Stimulated activated CD8-positive, alpha-beta memory T cell treated with anti-CD3 and anti-CD28 coated beads, Interleukin-7, amount 100 ng/mL, for 24 hours (primary cell): ENCODE measurements at regions not wholly inside any gene's neighbourhood (a gene's known extent, or its start where the extent isn't known, plus 50 kb on each side); places are given as distances from the start of the nearest gene placed in this dataset.

Experiments
- DNase-seq: peaks from one replicate; pipeline ENCODE4 v3.0.0-alpha.2; 2020; ENCODE audit warnings: low read depth

DNA sequence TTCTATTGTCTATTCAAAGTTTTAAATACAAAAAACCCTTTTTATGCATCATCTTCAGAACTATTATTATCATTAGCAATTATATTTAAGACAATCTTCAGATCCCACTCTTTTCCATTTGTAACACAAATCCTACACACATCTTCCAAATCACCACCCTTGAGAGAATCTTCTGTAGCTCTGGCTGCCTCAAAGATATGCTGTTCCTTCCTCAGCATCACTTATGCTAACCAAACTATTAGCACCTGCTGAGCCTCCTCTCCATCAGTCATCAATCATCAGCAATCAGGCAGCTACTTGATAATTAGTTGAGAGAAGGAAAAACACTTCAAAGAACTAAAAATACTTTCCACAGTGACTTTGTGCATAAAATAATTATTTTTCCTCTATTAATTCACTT is 1082.2 kb downstream of the C4orf33 start:
- DNase-seq = no peak

DNA sequence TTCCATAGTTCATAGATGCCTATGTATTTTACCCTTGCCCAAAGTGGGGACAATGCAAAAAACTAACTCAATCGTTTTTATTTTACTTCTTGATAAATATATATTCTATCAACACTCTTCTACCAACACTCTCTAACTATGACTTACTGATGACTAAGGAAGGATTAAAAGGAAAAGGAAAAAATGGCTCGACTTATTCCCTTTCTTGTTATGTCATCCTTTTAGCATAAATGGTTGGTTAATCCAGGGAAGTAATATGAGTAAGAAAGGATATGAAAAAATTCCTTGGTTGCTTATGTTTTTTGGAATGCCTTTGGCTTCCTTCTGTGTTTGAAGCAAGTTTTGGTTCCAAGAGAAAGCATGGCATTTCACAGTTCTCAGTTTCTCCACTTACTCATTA is 1087.1 kb downstream of the C4orf33 start:
- no peak for DNase-seq

DNA sequence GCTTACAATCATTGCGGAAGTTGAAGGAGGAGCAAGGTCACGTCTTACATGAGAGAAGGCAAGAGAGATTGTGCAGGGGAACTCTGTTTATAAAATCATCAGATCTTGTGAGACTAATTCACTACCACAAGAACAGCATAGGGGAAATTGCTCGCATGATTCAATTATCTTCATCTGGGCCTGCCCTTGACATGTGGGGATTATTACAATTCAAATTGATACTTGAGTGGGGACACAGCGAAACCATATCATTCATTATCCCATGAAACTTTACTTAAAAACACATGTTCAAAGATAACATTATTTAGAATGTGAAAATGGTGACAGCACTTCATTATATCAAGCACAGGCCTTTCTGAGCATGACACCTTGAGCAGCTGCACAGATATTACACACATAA is 1087.8 kb downstream of the C4orf33 start:
- no peak for DNase-seq

DNA sequence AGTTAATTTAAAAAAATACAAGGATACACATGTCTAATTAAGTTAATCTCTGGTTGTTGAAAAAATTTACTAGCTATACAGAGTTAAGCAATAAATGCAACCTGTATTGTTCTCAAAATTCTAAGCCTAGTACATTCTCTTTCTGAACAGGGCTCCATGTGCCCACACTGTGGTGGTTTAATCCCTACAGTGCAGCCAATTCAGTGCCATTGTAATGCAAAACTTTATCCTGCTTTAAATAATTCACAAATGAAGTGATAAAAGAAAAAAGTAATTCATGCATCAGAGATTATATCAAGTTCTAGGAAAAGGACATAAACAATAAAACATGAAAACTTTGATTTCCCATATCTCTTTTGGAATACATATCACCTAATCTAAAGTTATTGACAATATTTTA is 1089.2 kb downstream of the C4orf33 start:
- DNase-seq = no peak

- no peak for DNase-seq
These were observed 1091.0 kb downstream of the C4orf33 start for GRCh38 chr4:130186931-130187330.

DNA sequence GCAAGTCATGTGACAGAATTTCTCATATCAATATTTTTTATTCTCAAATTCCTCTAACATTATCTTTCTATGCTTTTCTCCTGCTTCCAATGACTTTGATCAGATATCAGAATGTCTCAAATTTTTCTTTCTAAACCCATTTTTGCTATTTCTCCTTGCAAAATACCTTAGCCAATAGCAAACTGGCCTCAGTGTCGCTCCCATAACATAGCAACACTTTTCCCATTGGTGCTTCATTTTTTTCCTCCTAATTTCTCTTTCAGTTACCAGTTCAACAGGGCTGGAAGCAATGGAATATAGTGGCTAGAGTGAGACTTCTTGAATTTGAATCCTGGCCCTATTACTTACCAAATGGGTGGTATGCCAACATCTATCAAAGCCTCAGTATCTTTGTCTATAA is 1091.6 kb downstream of the C4orf33 start:
- DNase-seq = no peak

- no peak for DNase-seq
These were observed 1096.8 kb downstream of the C4orf33 start for GRCh38 chr4:130192787-130193186.

DNA sequence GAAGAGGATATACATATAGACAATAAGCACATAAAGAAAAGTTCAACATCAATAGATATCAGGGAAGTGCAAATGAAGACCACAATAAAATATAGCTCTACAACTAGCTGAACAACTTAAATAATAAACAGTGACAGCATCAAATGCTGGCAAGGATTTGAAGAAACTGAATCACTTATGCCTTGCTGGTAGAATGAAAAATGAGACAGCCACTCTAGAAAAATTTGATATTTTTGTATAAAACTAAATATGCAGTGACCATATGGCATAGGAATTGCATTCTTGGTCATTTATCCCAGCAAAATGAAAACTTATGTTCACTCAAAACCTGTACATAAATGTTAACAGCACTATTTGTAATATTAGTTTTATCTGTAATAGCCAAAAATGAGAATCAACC is 1102.0 kb downstream of the C4orf33 start:
- DNase-seq = no peak

- DNase-seq = no peak
These were observed 1107.6 kb downstream of the C4orf33 start for GRCh38 chr4:130203571-130203970.

GRCh38 chr4:130210864-130211263 is 1114.9 kb downstream of the C4orf33 start:
- DNase-seq = no peak

DNA sequence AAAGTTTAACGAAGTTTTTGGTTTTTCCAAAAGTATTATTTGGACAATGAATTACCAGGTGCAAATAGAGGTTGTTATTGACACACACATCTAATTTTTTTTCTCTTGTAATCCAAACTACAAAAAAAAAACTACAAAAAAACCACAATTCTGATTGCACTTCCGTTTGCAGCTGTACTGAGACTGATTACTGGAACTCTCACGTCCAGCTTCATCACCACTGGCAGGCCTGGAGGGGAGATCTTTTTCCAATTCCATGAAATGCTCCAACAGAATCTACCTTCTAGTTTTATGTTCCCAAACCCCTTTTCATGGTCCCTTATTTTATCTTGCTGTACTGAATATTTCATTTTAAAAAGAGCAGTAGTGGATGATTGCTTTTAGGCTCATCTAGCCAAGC is 1118.3 kb downstream of the C4orf33 start:
- DNase-seq = no peak

- no peak for DNase-seq
These were observed 1137.6 kb downstream of the C4orf33 start for GRCh38 chr4:130233377-130234047.

- DNase-seq = no peak
These were observed 1142.2 kb downstream of the C4orf33 start for GRCh38 chr4:130238121-130238520.

GRCh38 chr4:130249002-130249401 is 1153.0 kb downstream of the C4orf33 start:
- DNase-seq = no peak

DNA sequence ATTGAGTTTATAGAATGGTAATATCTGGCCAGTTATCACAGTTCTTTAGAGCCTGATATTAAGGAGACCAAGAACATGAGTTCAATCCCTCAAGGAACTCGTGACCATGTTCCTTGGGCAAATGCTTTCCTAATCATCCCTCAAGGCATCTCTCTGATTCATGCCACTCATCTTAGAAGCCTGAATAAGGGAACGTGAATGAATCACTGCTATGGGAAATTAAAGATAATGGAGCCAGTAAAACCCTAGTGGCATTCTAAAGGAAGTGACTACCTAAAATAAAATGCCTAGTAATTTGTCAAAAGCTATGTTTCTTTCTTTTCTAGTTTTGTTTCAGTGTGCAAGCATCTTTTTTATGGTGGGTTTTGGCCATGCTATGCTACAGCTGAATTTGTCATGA is 1161.3 kb downstream of the C4orf33 start:
- DNase-seq = no peak

DNA sequence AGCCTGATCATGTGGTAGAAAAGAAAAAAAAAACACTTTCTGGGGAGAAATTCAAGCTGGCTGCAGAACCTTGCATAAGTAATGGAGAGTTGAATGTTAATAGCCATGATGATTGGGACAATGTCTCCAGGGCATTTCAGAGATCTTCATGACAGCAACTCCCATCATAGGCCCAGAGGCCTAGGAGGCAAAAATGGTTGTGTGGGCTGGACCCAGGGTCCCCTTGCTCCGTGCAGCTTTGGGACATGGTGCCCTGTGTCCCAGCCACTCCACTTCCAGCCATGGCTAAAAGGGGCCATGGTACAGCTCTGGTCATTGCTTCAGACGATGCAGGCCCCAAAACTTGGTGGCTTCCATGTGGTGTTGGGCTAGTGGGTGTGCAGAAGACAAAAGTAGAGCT is 1170.9 kb downstream of the C4orf33 start:
- DNase-seq = no peak

DNA sequence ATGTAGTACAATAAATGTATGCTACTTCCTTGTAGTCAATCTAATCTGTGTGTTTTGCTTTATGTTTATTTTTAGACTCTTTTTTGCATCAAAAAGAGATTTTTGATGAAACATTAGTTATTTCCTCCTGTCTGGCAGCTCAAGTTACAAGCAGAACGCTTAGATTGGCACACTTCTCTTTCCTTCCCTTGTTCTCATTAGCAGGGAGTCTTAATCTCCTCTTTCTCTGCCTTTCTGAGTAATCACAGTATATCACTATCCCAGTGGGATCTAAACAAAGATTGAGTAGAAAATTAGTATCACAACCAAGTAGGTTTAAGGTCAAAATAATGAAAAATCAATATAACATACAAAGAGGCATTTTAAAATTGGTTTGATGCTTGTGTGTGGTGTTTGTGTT is 1192.6 kb downstream of the C4orf33 start:
- no peak for DNase-seq

DNA sequence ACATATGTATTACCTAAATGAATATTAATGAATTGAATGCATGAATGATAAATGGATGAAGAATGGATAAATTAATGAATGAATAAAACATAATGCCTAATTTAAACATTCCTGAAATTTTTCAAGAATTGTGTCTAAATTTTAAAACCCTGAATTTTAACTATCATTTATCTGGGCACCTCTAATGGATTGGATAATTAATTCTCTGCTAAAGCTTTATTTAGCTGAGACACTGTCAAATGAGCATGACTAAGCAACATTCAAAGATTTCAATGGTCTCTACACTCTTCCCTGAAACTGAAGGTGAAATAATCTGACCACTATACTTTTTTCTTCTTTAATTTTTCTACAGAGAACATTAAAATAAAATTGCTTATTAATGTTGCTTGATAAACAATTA is 1197.7 kb downstream of the C4orf33 start:
- no peak for DNase-seq

- DNase-seq = no peak
These were observed 1200.5 kb downstream of the C4orf33 start for GRCh38 chr4:130296448-130296847.

- DNase-seq = no peak
These were observed 1210.6 kb downstream of the C4orf33 start for GRCh38 chr4:130306566-130306965.

DNA sequence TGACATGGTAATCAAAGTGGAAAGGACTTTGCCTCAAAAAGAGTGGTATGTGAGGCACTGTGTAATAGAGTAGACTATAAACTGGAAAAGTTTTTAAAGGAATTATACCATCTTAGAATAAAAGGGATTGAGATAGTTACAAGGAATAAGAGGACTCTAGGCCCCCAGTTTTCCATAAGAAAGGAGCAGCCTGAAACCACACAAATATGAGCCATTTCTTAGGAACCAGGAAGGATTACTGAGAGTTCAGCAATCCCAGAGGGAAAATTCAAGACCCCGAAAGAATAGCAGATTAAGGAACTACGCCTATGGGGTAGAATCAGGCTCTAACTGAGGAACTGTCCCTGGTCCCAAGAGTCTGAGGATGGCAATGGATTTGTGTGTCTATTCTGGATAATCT is 1213.3 kb downstream of the C4orf33 start:
- DNase-seq = no peak

DNA sequence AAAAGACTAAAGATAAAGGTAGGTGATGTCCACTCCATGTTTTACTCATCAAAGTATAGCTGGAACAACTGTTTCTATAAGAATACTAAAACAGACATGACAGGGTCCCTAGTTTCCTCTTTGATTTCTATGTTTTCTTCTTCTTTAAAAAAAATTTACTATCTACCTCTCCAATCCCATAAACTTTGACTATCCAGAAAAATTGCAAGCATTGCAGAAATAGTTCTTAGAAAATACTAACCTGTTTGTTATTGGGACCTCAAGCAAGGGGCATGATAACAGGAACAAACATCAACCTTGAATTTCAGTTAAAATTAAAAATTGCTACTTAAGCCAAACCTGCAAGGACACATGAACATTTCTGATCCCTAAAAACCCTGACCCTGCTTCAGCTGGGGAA is 1226.5 kb downstream of the C4orf33 start:
- no peak for DNase-seq

DNA sequence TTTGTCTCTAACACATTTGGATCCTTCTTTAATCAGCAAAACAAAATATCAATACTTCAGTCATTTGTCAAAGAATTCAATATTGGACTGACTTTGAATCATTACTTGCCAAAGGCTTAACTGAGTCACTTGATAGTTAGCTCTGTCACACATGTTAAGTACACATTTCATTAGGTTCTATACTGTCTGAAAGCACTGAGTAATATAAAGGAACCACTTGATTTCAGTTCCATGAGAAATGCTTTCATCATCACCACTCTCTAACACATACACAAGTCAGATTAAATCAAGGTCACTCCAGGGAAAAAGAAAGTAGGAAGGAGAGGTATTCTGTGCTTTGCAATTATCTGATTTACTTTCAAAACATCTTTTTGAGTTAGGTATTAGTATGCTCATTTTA is 1233.1 kb downstream of the C4orf33 start:
- DNase-seq = no peak

DNA sequence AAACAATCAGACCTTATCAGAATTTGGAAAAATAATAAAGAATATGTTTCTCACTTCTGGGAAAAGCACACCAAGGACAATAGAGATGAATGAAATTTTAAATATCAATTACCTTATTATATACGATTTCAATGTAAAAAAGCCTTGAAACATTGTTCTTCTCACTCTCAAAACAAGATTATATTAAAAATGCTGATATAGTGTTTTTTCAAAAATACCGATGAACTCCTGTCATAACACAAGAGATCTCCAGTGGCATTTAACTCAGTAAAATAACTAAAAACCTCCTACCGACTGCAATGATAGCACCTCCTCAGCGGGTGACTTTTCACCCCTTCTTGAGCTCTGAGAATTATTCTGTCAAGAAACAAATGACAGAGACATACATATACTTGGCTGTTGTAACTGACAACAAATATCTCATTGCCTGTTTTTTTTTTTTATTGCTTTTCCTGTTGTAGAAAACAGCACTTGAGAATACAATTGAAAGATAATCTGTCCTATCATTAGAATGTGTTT is 1237.3 kb downstream of the C4orf33 start:
- no peak for DNase-seq
